Endothelial cell of umbilical vein (primary cell): ENCODE measurements at regions not wholly inside any gene's neighbourhood (a gene's known extent, or its start where the extent isn't known, plus 50 kb on each side); places are given as distances from the start of the nearest gene placed in this dataset.

Source experiments
- BruUV-seq: library from RNA; stranded (reverse); fragments of 400-500 nt; replicated peaks from 2 replicates; lab custom pipeline; 2021; lab: Mats Ljungman, UMichigan
- CTCF ChIA-PET: fragments of 300-600, 350-600 bp; sonication (Branson Sonifier 250); formaldehyde crosslinking; loops from one replicate; lab custom pipeline; 2021; ENCODE audit warnings: antibody characterized with exemption, inconsistent platforms; lab: Charles Lee
- POLR2A ChIA-PET: fragments of 300-600, 350-600 bp; sonication (Branson Sonifier 250); formaldehyde crosslinking; loops from one replicate; lab custom pipeline; 2021; ENCODE audit warnings: antibody characterized with exemption, inconsistent platforms; lab: Charles Lee
- DNase-seq: peaks from one replicate; pipeline ENCODE4 v3.0.0-alpha.2; 2011; ENCODE audit warnings: low read depth, low spot score
- FAIRE-seq: peaks from 2 replicates; lab custom pipeline; 2011; peaks lifted over from hg19 to GRCh38; lab: Jason Lieb, UNC
- H2AFZ ChIP-seq: 2 replicates; pipeline ENCODE4 v1.6.0; 2012; ENCODE audit warnings: low read depth, low read length, control low read depth, inconsistent platforms
- H3K27ac ChIP-seq: 2 replicates; pipeline ENCODE4 v1.5.1; 2011; ENCODE audit warnings: low read depth, mild to moderate bottlenecking, control low read depth, low read length, moderate library complexity; ENCODE audit not compliant: insufficient read depth
- H3K27me3 ChIP-seq, 2 experiments: 2 replicates each; pipeline versions ENCODE4 v1.6.0 to v1.6.1; 2011; ENCODE audit warnings: low read length in 2 of 2, mixed read lengths in 1 of 2; ENCODE audit not compliant: control insufficient read depth in 2 of 2, insufficient read depth in 2 of 2
- H3K36me3 ChIP-seq, 2 experiments: 2 replicates in 1 of 2; 3 replicates in 1 of 2; pipeline ENCODE4 v1.5.1; 2011; ENCODE audit warnings: low read length in 2 of 2, mild to moderate bottlenecking in 1 of 2, moderate library complexity in 1 of 2; ENCODE audit not compliant: control insufficient read depth in 2 of 2, insufficient read depth in 2 of 2; ENCODE audit errors: extremely low read depth in 1 of 2
- H3K4me1 ChIP-seq: 3 replicates; pipeline ENCODE4 v1.5.1; 2011; ENCODE audit warnings: mild to moderate bottlenecking, low read length; ENCODE audit not compliant: control insufficient read depth, insufficient read depth; ENCODE audit errors: extremely low read depth
- H3K4me2 ChIP-seq: 2 replicates; pipeline ENCODE4 v1.6.1; 2011; ENCODE audit warnings: low read length, control low read depth, mixed read lengths; ENCODE audit not compliant: insufficient read depth
- H3K4me3 ChIP-seq, 3 experiments: fragments of 200-600 bp in 1 of 3; sonication (generic), shearing (Covaris generic) in 1 of 3; replicated peaks in 1 of 3; 2 replicates each; pipeline ENCODE4 v1.5.1; 2011 to 2016; ENCODE audit warnings: control low read depth in 3 of 3, low read length in 3 of 3, mild to moderate bottlenecking in 2 of 3, inconsistent platforms in 1 of 3, low read depth in 1 of 3, moderate library complexity in 1 of 3; ENCODE audit not compliant: insufficient read depth in 1 of 3
- H3K79me2 ChIP-seq: 2 replicates; pipeline ENCODE4 v1.6.0; 2012; ENCODE audit warnings: low read length, inconsistent platforms; ENCODE audit not compliant: control insufficient read depth, insufficient read depth
- H3K9ac ChIP-seq: replicated peaks from 2 replicates; pipeline ENCODE3; 2011; ENCODE audit warnings: low read length, control low read depth; ENCODE audit not compliant: insufficient read depth; ENCODE audit errors: extremely low read depth
- H3K9me1 ChIP-seq: replicated peaks from 3 replicates; pipeline ENCODE4 v1.6.0; 2011; ENCODE audit warnings: mild to moderate bottlenecking, low read length; ENCODE audit not compliant: control insufficient read depth, insufficient read depth; ENCODE audit errors: extremely low read depth
- H3K9me3 ChIP-seq: replicated peaks from 2 replicates; pipeline ENCODE4 v1.5.1; 2012; ENCODE audit warnings: low read length, inconsistent platforms; ENCODE audit not compliant: control insufficient read depth, insufficient read depth
- H4K20me1 ChIP-seq: replicated peaks from 2 replicates; pipeline ENCODE3; 2011; ENCODE audit warnings: mild to moderate bottlenecking, low read length; ENCODE audit not compliant: control insufficient read depth, insufficient read depth; ENCODE audit errors: extremely low read depth
- EZH2 ChIP-seq: IDR thresholded peaks from 2 replicates; pipeline ENCODE4 v1.6.1; 2012; ENCODE audit warnings: borderline replicate concordance, low read depth, mild to moderate bottlenecking, moderate library complexity, low read length, inconsistent platforms; ENCODE audit not compliant: severe bottlenecking
- FOS ChIP-seq: IDR thresholded peaks from 2 replicates; pipeline ENCODE4 v1.6.1; 2011; ENCODE audit warnings: mild to moderate bottlenecking, low read length, moderate library complexity, borderline replicate concordance; ENCODE audit not compliant: insufficient read depth
- GATA2 ChIP-seq: IDR thresholded peaks from 2 replicates; pipeline ENCODE4 v1.7.0; 2011; ENCODE audit warnings: low read depth, mild to moderate bottlenecking, moderate library complexity, mixed read lengths, low read length; ENCODE audit not compliant: insufficient read length, insufficient read depth
- JUN ChIP-seq: IDR thresholded peaks from 2 replicates; pipeline ENCODE4 v1.6.1; 2011; ENCODE audit warnings: borderline replicate concordance, low read depth; ENCODE audit not compliant: insufficient read length, insufficient read depth
- MYC ChIP-seq: IDR thresholded peaks from one replicate; pipeline ENCODE4 v1.6.1; 2011; ENCODE audit warnings: mild to moderate bottlenecking, low read depth, low read length
- POLR2A ChIP-seq: IDR thresholded peaks from 2 replicates; pipeline ENCODE4 v1.6.1; 2012; ENCODE audit warnings: low read depth, mild to moderate bottlenecking, control low read depth, low read length
- POLR2AphosphoS5 ChIP-seq: IDR thresholded peaks from 2 replicates; pipeline ENCODE4 v1.6.1; 2012; ENCODE audit warnings: low read depth, mild to moderate bottlenecking, control low read depth, low read length, moderate library complexity; ENCODE audit not compliant: insufficient read depth
- dilution Hi-C: fragments of 300-500 bp; cut with MboI; formaldehyde crosslinking; loops from one replicate; pipeline ENCODE4 v1.15.0; 2019; ENCODE audit warnings: low sequenced_read_pairs; ENCODE audit not compliant: extremely low pct_ligation_motif_present
- intact Hi-C: fragments of 100-400 bp; cut with micrococcal nuclease; formaldehyde crosslinking; loops from one replicate; pipeline ENCODE4 v1.10.0; 2022
- TF ChIP-seq, protein P1 (sequence below): IDR thresholded peaks from 2 replicates; pipeline ENCODE4 v1.6.1; 2011; ENCODE audit not compliant: insufficient read depth, insufficient read length
- TF ChIP-seq, protein P2 (sequence below), 2 donors: IDR thresholded peaks; 1 replicate in 1 of 2; 2 replicates in 1 of 2; pipeline ENCODE4 v1.5.1; 2011; ENCODE audit warnings: low read length in 2 of 2, mild to moderate bottlenecking in 2 of 2, moderate library complexity in 2 of 2, control low read depth in 1 of 2, inconsistent platforms in 1 of 2, low read depth in 1 of 2; ENCODE audit not compliant: insufficient read depth in 1 of 2; ENCODE audit errors: extremely low read depth in 1 of 2

DNA sequence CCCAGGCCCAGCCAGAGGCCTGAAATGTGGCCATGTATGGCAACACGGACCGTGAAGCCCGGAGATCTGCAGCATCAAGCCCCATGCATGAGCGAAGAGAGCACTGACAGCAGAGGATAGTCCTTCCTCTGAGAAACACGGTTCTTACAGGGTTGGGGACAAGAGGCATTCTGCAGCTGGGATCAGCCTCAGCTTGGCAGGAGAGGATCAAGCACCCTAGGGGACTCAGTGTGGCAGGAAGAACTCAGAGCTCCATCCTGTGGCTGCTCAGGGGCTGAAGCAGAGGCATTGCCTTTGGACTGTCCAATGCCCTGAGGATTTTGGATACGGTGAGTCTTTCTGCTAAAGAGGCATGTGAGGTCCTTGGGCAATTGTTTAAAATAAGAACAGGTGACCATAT lies 368.7 kb downstream of the ZNF516 start:
- H3K4me1 ChIP-seq, result no peaks in the 10 kb centered on the region
- TF ChIP-seq, protein P1, sequence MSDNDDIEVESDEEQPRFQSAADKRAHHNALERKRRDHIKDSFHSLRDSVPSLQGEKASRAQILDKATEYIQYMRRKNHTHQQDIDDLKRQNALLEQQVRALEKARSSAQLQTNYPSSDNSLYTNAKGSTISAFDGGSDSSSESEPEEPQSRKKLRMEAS, result no peak
- TF ChIP-seq POLR2AphosphoS5, result no peak
- no peak for TF ChIP-seq POLR2A
- TF ChIP-seq FOS, result no peak
- TF ChIP-seq MYC, result no peak
- TF ChIP-seq JUN, result no peak
- TF ChIP-seq, protein P2, sequence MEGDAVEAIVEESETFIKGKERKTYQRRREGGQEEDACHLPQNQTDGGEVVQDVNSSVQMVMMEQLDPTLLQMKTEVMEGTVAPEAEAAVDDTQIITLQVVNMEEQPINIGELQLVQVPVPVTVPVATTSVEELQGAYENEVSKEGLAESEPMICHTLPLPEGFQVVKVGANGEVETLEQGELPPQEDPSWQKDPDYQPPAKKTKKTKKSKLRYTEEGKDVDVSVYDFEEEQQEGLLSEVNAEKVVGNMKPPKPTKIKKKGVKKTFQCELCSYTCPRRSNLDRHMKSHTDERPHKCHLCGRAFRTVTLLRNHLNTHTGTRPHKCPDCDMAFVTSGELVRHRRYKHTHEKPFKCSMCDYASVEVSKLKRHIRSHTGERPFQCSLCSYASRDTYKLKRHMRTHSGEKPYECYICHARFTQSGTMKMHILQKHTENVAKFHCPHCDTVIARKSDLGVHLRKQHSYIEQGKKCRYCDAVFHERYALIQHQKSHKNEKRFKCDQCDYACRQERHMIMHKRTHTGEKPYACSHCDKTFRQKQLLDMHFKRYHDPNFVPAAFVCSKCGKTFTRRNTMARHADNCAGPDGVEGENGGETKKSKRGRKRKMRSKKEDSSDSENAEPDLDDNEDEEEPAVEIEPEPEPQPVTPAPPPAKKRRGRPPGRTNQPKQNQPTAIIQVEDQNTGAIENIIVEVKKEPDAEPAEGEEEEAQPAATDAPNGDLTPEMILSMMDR (IDR thresholded peaks at IDR 0.05; ENCODE audit: extremely low read depth in 1 of 2, insufficient read depth in 1 of 2, low read depth in 1 of 2, low read length in 2 of 2), result no peak
- no peak for TF ChIP-seq EZH2
- no peak for TF ChIP-seq GATA2
- no peak for FAIRE-seq
- no peaks in the 10 kb centered on the region for H4K20me1 ChIP-seq
- ChIA-PET POLR2A (no interaction called here), CTCF (no interaction called here)
- H3K36me3 ChIP-seq, result no peaks in the 10 kb centered on the region
- H3K27ac ChIP-seq, result no peak overlapping the region
- peaks cover 2% of the 10 kb centered on the region for H3K9me3 ChIP-seq
- no peak overlapping the region for H3K9ac ChIP-seq
- dilution Hi-C loops (no loop called here), intact Hi-C loops (no loop called here)
- H3K4me3 ChIP-seq, result no peak overlapping the region
- no TSS peak for BruUV-seq
- no peaks in the 10 kb centered on the region for H3K9me1 ChIP-seq
- no peak overlapping the region for H2AFZ ChIP-seq
- no peaks in the 10 kb centered on the region for H3K27me3 ChIP-seq
- no peaks in the 10 kb centered on the region for H3K79me2 ChIP-seq
- DNase-seq, result no peak
- no peak overlapping the region for H3K4me2 ChIP-seq
